Naive B cell (primary cell): ENCODE measurements at regions not wholly inside any gene's neighbourhood (a gene's known extent, or its start where the extent isn't known, plus 50 kb on each side); places are given as distances from the start of the nearest gene placed in this dataset.

Experiments used
- ATAC-seq, 2 donors: fragments of 150-1000 bp; cut with Tn5 transposase; 2 replicates each; pipeline ENCODE4 v1.10.0; 2021; ENCODE audit warnings: low read depth in 2 of 2, mild to moderate bottlenecking in 2 of 2, moderate library complexity in 2 of 2
- DNase-seq: peaks from one replicate; pipeline ENCODE4 v3.0.0; 2022
- H3K27ac Mint-ChIP-seq, 6 donors: one replicate each; pipeline ENCODE4 v1.8.0; 2020 to 2022; ENCODE audit warnings: mild to moderate bottlenecking in 6 of 6, mixed read lengths in 6 of 6, moderate library complexity in 5 of 6, inconsistent platforms in 2 of 6
- H3K27me3 Mint-ChIP-seq, 3 donors: one replicate each; pipeline ENCODE4 v1.8.0; 2021 to 2022; ENCODE audit warnings: mixed read lengths in 3 of 3, mild to moderate bottlenecking in 1 of 3
- H3K36me3 Mint-ChIP-seq, 2 donors: one replicate each; pipeline ENCODE4 v1.8.0; 2020 to 2022; ENCODE audit warnings: mixed read lengths in 2 of 2, inconsistent platforms in 1 of 2, mild to moderate bottlenecking in 1 of 2
- H3K4me1 Mint-ChIP-seq, 3 donors: one replicate each; pipeline ENCODE4 v1.8.0; 2020 to 2022; ENCODE audit warnings: mixed read lengths in 3 of 3, inconsistent platforms in 1 of 3, mild to moderate bottlenecking in 1 of 3, moderate library complexity in 1 of 3
- H3K4me3 Mint-ChIP-seq, 8 donors: one replicate each; pipeline ENCODE4 v1.8.0; 2020 to 2022; ENCODE audit warnings: mild to moderate bottlenecking in 8 of 8, mixed read lengths in 8 of 8, moderate library complexity in 8 of 8, inconsistent platforms in 2 of 8
- H3K9me3 Mint-ChIP-seq, 7 donors: one replicate each; pipeline ENCODE4 v1.8.0; 2020 to 2022; ENCODE audit warnings: mixed read lengths in 7 of 7, mild to moderate bottlenecking in 5 of 7, inconsistent platforms in 2 of 7, moderate library complexity in 1 of 7

GRCh38 chr18:56309104-56309503 is 329.3 kb downstream of the TXNL1 start:
- peak; percentile 32 to 52 for ATAC-seq
- Mint-ChIP-seq H3K27me3 (no peaks in the 10 kb centered on the region), H3K4me1 (peaks cover 31 to 45% (median 40%) of the 10 kb centered on the region in 3 donors), H3K4me3 (peak overlapping the region in 5 of 8 donors; percentile 9 to 74 (median 51)), H3K36me3 (no peaks in the 10 kb centered on the region), H3K27ac (peak overlapping the region in 3 of 6 donors; percentile 26 to 85 (median 50)), H3K9me3 (no peaks in the 10 kb centered on the region)
- no peak for DNase-seq

GRCh38 chr18:56307354-56308170 is 330.8 kb downstream of the TXNL1 start:
- H3K27ac Mint-ChIP-seq = peak overlapping the region in 3 of 6 donors; percentile 10 to 65 (median 64)
- no peaks in the 10 kb centered on the region for H3K36me3 Mint-ChIP-seq
- H3K4me1 Mint-ChIP-seq = peaks cover 27 to 32% (median 30%) of the 10 kb centered on the region in 3 donors
- H3K9me3 Mint-ChIP-seq = no peaks in the 10 kb centered on the region
- no peaks in the 10 kb centered on the region for H3K27me3 Mint-ChIP-seq
- peak overlapping the region in 1 of 8 donors; percentile 57 for H3K4me3 Mint-ChIP-seq
- ATAC-seq (no peak), DNase-seq (no peak)

- DNase-seq (no peak), ATAC-seq (no peak)
- Mint-ChIP-seq H3K4me3 (no peak overlapping the region), H3K9me3 (no peaks in the 10 kb centered on the region), H3K4me1 (peaks cover 27 to 32% (median 30%) of the 10 kb centered on the region in 3 donors), H3K27me3 (no peaks in the 10 kb centered on the region), H3K27ac (peak overlapping the region in 2 of 6 donors; percentile 5 to 84), H3K36me3 (no peaks in the 10 kb centered on the region)
Observed at GRCh38 chr18:56306797-56307196, 331.6 kb downstream of the TXNL1 start.

- DNase-seq = no peak
- no peak overlapping the region for H3K27ac Mint-ChIP-seq
- no peak overlapping the region for H3K4me3 Mint-ChIP-seq
- peaks cover 30 to 32% (median 30%) of the 10 kb centered on the region in 3 donors for H3K4me1 Mint-ChIP-seq
- no peaks in the 10 kb centered on the region for H3K9me3 Mint-ChIP-seq
- no peaks in the 10 kb centered on the region for H3K36me3 Mint-ChIP-seq
- no peaks in the 10 kb centered on the region for H3K27me3 Mint-ChIP-seq
- ATAC-seq = no peak
Observed at GRCh38 chr18:56305583-56305982, 332.8 kb downstream of the TXNL1 start.

GRCh38 chr18:56302156-56302555 is 336.2 kb downstream of the TXNL1 start:
- no peaks in the 10 kb centered on the region for H3K27me3 Mint-ChIP-seq

GRCh38 chr18:56299740-56300139 is 338.7 kb downstream of the TXNL1 start:
- H3K27ac Mint-ChIP-seq = no peak overlapping the region

More at GRCh38 chr18:56302156-56302555, 336.2 kb downstream of the TXNL1 start:
- DNase-seq = no peak
- Mint-ChIP-seq H3K4me3 (no peak overlapping the region), H3K27ac (no peak overlapping the region), H3K36me3 (no peaks in the 10 kb centered on the region), H3K4me1 (peaks cover 6 to 8% (median 7%) of the 10 kb centered on the region in 3 donors), H3K9me3 (no peaks in the 10 kb centered on the region)
- no peak for ATAC-seq

GRCh38 chr18:56298935-56299334 is 339.5 kb downstream of the TXNL1 start:
- no peak for DNase-seq
- H3K27me3 Mint-ChIP-seq = no peaks in the 10 kb centered on the region
- no peak overlapping the region for H3K27ac Mint-ChIP-seq
- ATAC-seq = no peak
- H3K9me3 Mint-ChIP-seq = no peaks in the 10 kb centered on the region
- H3K4me3 Mint-ChIP-seq = no peak overlapping the region
- peaks cover 13 to 16% (median 16%) of the 10 kb centered on the region in 3 donors for H3K4me1 Mint-ChIP-seq
- H3K36me3 Mint-ChIP-seq = no peaks in the 10 kb centered on the region

More at GRCh38 chr18:56299740-56300139, 338.7 kb downstream of the TXNL1 start:
- no peaks in the 10 kb centered on the region for H3K9me3 Mint-ChIP-seq
- DNase-seq (no peak), ATAC-seq (no peak)
- H3K27me3 Mint-ChIP-seq = no peaks in the 10 kb centered on the region
- no peaks in the 10 kb centered on the region for H3K36me3 Mint-ChIP-seq
- peaks cover 9 to 11% (median 10%) of the 10 kb centered on the region in 3 donors for H3K4me1 Mint-ChIP-seq
- no peak overlapping the region for H3K4me3 Mint-ChIP-seq

GRCh38 chr18:56296381-56296780 is 342.0 kb downstream of the TXNL1 start:
- ATAC-seq (no peak), DNase-seq (no peak)
- Mint-ChIP-seq H3K36me3 (no peaks in the 10 kb centered on the region), H3K4me1 (peaks cover 14 to 16% (median 16%) of the 10 kb centered on the region in 3 donors), H3K4me3 (no peak overlapping the region), H3K9me3 (no peaks in the 10 kb centered on the region), H3K27me3 (no peaks in the 10 kb centered on the region), H3K27ac (no peak overlapping the region)

GRCh38 chr18:56294484-56295183 is 343.8 kb downstream of the TXNL1 start:
- Mint-ChIP-seq H3K27me3 (no peaks in the 10 kb centered on the region), H3K4me1 (peaks cover 20 to 24% (median 21%) of the 10 kb centered on the region in 3 donors), H3K9me3 (peaks cover 0 to 2% (median 0%) of the 10 kb centered on the region in 7 donors), H3K27ac (peak overlapping the region in 3 of 6 donors; percentile 0 to 22 (median 12)), H3K4me3 (peak overlapping the region in 7 of 8 donors; percentile 45 to 85 (median 61)), H3K36me3 (no peaks in the 10 kb centered on the region)
- peak in 1 of 2 donors; percentile 51 for ATAC-seq
- no peak for DNase-seq

- ATAC-seq = no peak
- peaks cover 0 to 2% (median 0%) of the 10 kb centered on the region in 7 donors for H3K9me3 Mint-ChIP-seq
- no peak overlapping the region for H3K27ac Mint-ChIP-seq
Observed at GRCh38 chr18:56291294-56291693, 347.1 kb downstream of the TXNL1 start.

GRCh38 chr18:56289381-56289780 is 349.0 kb downstream of the TXNL1 start:
- Mint-ChIP-seq H3K27me3 (peaks cover 0 to 3% (median 0%) of the 10 kb centered on the region in 3 donors), H3K27ac (no peak overlapping the region), H3K4me3 (no peak overlapping the region), H3K36me3 (no peaks in the 10 kb centered on the region), H3K9me3 (peaks cover 0 to 2% (median 0%) of the 10 kb centered on the region in 7 donors), H3K4me1 (peaks cover 16 to 20% (median 19%) of the 10 kb centered on the region in 3 donors)
- DNase-seq (no peak), ATAC-seq (peak; percentile 27 to 64)

More at GRCh38 chr18:56291294-56291693, 347.1 kb downstream of the TXNL1 start:
- peaks cover 0 to 3% (median 0%) of the 10 kb centered on the region in 3 donors for H3K27me3 Mint-ChIP-seq
- no peak for DNase-seq
- H3K36me3 Mint-ChIP-seq = no peaks in the 10 kb centered on the region
- peaks cover 27 to 35% (median 32%) of the 10 kb centered on the region in 3 donors for H3K4me1 Mint-ChIP-seq
- no peak overlapping the region for H3K4me3 Mint-ChIP-seq

- ATAC-seq = no peak
- no peaks in the 10 kb centered on the region for H3K36me3 Mint-ChIP-seq
- no peak overlapping the region for H3K27ac Mint-ChIP-seq
- H3K4me3 Mint-ChIP-seq = peak overlapping the region in 1 of 8 donors; percentile 14
- H3K27me3 Mint-ChIP-seq = peaks cover 0 to 3% (median 0%) of the 10 kb centered on the region in 3 donors
- H3K4me1 Mint-ChIP-seq = peaks cover 13 to 19% (median 15%) of the 10 kb centered on the region in 3 donors
- peaks cover 0 to 2% (median 0%) of the 10 kb centered on the region in 7 donors for H3K9me3 Mint-ChIP-seq
- DNase-seq = no peak
Observed at GRCh38 chr18:56286775-56287325, 351.5 kb downstream of the TXNL1 start.

GRCh38 chr18:56285387-56286065 is 352.9 kb downstream of the TXNL1 start:
- Mint-ChIP-seq H3K36me3 (peaks cover 0 to 4% of the 10 kb centered on the region in 2 donors), H3K9me3 (peaks cover 0 to 8% (median 4%) of the 10 kb centered on the region in 7 donors)

More at GRCh38 chr18:56285387-56286065, 352.9 kb downstream of the TXNL1 start:
- no peak overlapping the region for H3K4me3 Mint-ChIP-seq
- H3K27me3 Mint-ChIP-seq = peaks cover 0 to 3% (median 0%) of the 10 kb centered on the region in 3 donors
- no peak overlapping the region for H3K27ac Mint-ChIP-seq
- DNase-seq (no peak), ATAC-seq (no peak)
- peaks cover 13 to 19% (median 15%) of the 10 kb centered on the region in 3 donors for H3K4me1 Mint-ChIP-seq
